ENCODE measurements at regions not wholly inside any gene's neighbourhood (a gene's known extent, or its start where the extent isn't known, plus 50 kb on each side); places are given as distances from the start of the nearest gene placed in this dataset.

- Histone ChIP-seq H3K9me3 (ENCODE audit: control insufficient read depth, low read depth, low read length) (no peaks in the 10 kb centered on the region), H2AFZ (ENCODE audit: control insufficient read depth, low read length) (no peak overlapping the region)
- FAIRE-seq = no peak
Measured at GRCh38 chr3:137264071-137264820, 306.5 kb downstream of the IL20RB start.

GRCh38 chr3:137264843-137265330 is 307.1 kb downstream of the IL20RB start:
- H3K9ac ChIP-seq (ENCODE audit: control insufficient read depth, extremely low read depth, insufficient read depth, low read length) = no peak overlapping the region
- H3K4me2 ChIP-seq (ENCODE audit: control insufficient read depth, extremely low read depth, insufficient read depth, low read depth, low read length) = no peak overlapping the region
- H3K27ac ChIP-seq (ENCODE audit: control insufficient read depth, insufficient read depth, low read length) = no peak overlapping the region
- no peaks in the 10 kb centered on the region for H3K79me2 ChIP-seq (ENCODE audit: control insufficient read depth, insufficient read depth, low read length)
- H3K4me3 ChIP-seq (ENCODE audit: control insufficient read depth in 2 of 3, extremely low read depth in 1 of 3, insufficient read depth in 2 of 3, low read depth in 1 of 3, low read length in 3 of 3) = no peak overlapping the region
- H3K4me1 ChIP-seq (ENCODE audit: control insufficient read depth, extremely low read depth, insufficient read depth, low read length) = no peaks in the 10 kb centered on the region
- no peak for FAIRE-seq
- no peaks in the 10 kb centered on the region for H3K27me3 ChIP-seq (ENCODE audit: control insufficient read depth, extremely low read depth, insufficient read depth, low read length)
- no peaks in the 10 kb centered on the region for H3K9me1 ChIP-seq (ENCODE audit: control insufficient read depth, extremely low read depth, insufficient read depth, low read length)
- H3K9me3 ChIP-seq (ENCODE audit: control insufficient read depth, low read depth, low read length) = no peaks in the 10 kb centered on the region
- no peak for DNase-seq (ENCODE audit: low read depth, low spot score)
- H2AFZ ChIP-seq (ENCODE audit: control insufficient read depth, low read length) = no peak overlapping the region
- TF ChIP-seq CTCF (optimal IDR thresholded peaks at IDR 0.05 in 1 of 3, IDR thresholded peaks at IDR 0.05 in 1 of 3, conservative IDR thresholded peaks at IDR 0.05 in 1 of 3; ENCODE audit: extremely low read depth in 1 of 3, insufficient read depth in 2 of 3, low read length in 3 of 3) (no peak), EZH2 (IDR thresholded peaks at IDR 0.05; ENCODE audit: low read length) (no peak)
- no peaks in the 10 kb centered on the region for H3K36me3 ChIP-seq (ENCODE audit: control insufficient read depth in 2 of 2, extremely low read depth in 1 of 2, insufficient read depth in 2 of 2, low read length in 2 of 2)
- no peaks in the 10 kb centered on the region for H4K20me1 ChIP-seq (ENCODE audit: control insufficient read depth, extremely low read depth, insufficient read depth, low read length)
- dilution Hi-C loops (cut with MboI; ENCODE audit: extremely low pct_ligation_motif_present, low sequenced_read_pairs) = no loop called here

More at GRCh38 chr3:137264071-137264820, 306.5 kb downstream of the IL20RB start:
- H3K27me3 ChIP-seq (ENCODE audit: control insufficient read depth, extremely low read depth, insufficient read depth, low read length) = no peaks in the 10 kb centered on the region
- no peak for TF ChIP-seq EZH2 (IDR thresholded peaks at IDR 0.05; ENCODE audit: low read length)
- TF ChIP-seq CTCF (optimal IDR thresholded peaks at IDR 0.05 in 1 of 3, IDR thresholded peaks at IDR 0.05 in 1 of 3, conservative IDR thresholded peaks at IDR 0.05 in 1 of 3; ENCODE audit: extremely low read depth in 1 of 3, insufficient read depth in 2 of 3, low read length in 3 of 3) = no peak
- no peaks in the 10 kb centered on the region for H3K79me2 ChIP-seq (ENCODE audit: control insufficient read depth, insufficient read depth, low read length)
- no peak overlapping the region for H3K27ac ChIP-seq (ENCODE audit: control insufficient read depth, insufficient read depth, low read length)
- dilution Hi-C loops (cut with MboI; ENCODE audit: extremely low pct_ligation_motif_present, low sequenced_read_pairs) = no loop called here
- H3K4me3 ChIP-seq (ENCODE audit: control insufficient read depth in 2 of 3, extremely low read depth in 1 of 3, insufficient read depth in 2 of 3, low read depth in 1 of 3, low read length in 3 of 3) = no peak overlapping the region
- H3K9me1 ChIP-seq (ENCODE audit: control insufficient read depth, extremely low read depth, insufficient read depth, low read length) = no peaks in the 10 kb centered on the region
- no peak for DNase-seq (ENCODE audit: low read depth, low spot score)
- no peak overlapping the region for H3K4me2 ChIP-seq (ENCODE audit: control insufficient read depth, extremely low read depth, insufficient read depth, low read depth, low read length)
- no peaks in the 10 kb centered on the region for H3K4me1 ChIP-seq (ENCODE audit: control insufficient read depth, extremely low read depth, insufficient read depth, low read length)
- no peak overlapping the region for H3K9ac ChIP-seq (ENCODE audit: control insufficient read depth, extremely low read depth, insufficient read depth, low read length)
- no peaks in the 10 kb centered on the region for H3K36me3 ChIP-seq (ENCODE audit: control insufficient read depth in 2 of 2, extremely low read depth in 1 of 2, insufficient read depth in 2 of 2, low read length in 2 of 2)
- no peaks in the 10 kb centered on the region for H4K20me1 ChIP-seq (ENCODE audit: control insufficient read depth, extremely low read depth, insufficient read depth, low read length)
